ENCODE measurements at regions not wholly inside any gene's neighbourhood (a gene's known extent, or its start where the extent isn't known, plus 50 kb on each side); places are given as distances from the start of the nearest gene placed in this dataset.
"Not testable (repeated sequence)": the region's sequence is repeated elsewhere in the genome, so short reads cannot be mapped to it uniquely, and the experiment has no call there.

- no peak for DNase-seq
- Histone ChIP-seq H3K36me3 (no peaks in the 10 kb centered on the region), H3K4me3 (peak overlapping the region; percentile 36), H3K27ac (replicated peaks) (no peak overlapping the region), H3K9me3 (replicated peaks) (no peaks in the 10 kb centered on the region), H3K4me1 (peaks cover 11% of the 10 kb centered on the region), H3K27me3 (ENCODE audit: low read depth) (peaks cover 96% of the 10 kb centered on the region)
- TF ChIP-seq CTCF (IDR thresholded peaks at IDR 0.05; ENCODE audit: borderline replicate concordance): no peak
- intact Hi-C loops (cut with micrococcal nuclease): no loop called here
Observed at GRCh38 chr6:28673787-28674671, 148.3 kb downstream of the GPX5 start.

GRCh38 chr6:28675600-28675999 is 149.9 kb downstream of the GPX5 start:
- intact Hi-C loops (cut with micrococcal nuclease): no loop called here

GRCh38 chr6:28682542-28682941 is 156.9 kb downstream of the GPX5 start:
- peaks cover 95% of the 10 kb centered on the region for H3K27me3 ChIP-seq (ENCODE audit: low read depth)
- TF ChIP-seq CTCF (IDR thresholded peaks at IDR 0.05; ENCODE audit: borderline replicate concordance): no peak
- H3K27ac ChIP-seq (replicated peaks): no peak overlapping the region
- no peak for DNase-seq
- no peaks in the 10 kb centered on the region for H3K4me1 ChIP-seq
- intact Hi-C loops (cut with micrococcal nuclease): no loop called here
- H3K4me3 ChIP-seq: no peak overlapping the region
- no peaks in the 10 kb centered on the region for H3K36me3 ChIP-seq
- no peaks in the 10 kb centered on the region for H3K9me3 ChIP-seq (replicated peaks)

More at GRCh38 chr6:28675600-28675999, 149.9 kb downstream of the GPX5 start:
- Histone ChIP-seq H3K9me3 (replicated peaks) (no peaks in the 10 kb centered on the region), H3K36me3 (no peaks in the 10 kb centered on the region), H3K4me3 (no peak overlapping the region), H3K27me3 (ENCODE audit: low read depth) (peaks cover 99% of the 10 kb centered on the region), H3K4me1 (peaks cover 11% of the 10 kb centered on the region), H3K27ac (replicated peaks) (no peak overlapping the region)
- no peak for TF ChIP-seq CTCF (IDR thresholded peaks at IDR 0.05; ENCODE audit: borderline replicate concordance)
- DNase-seq: no peak

GRCh38 chr6:28682956-28683685 is 157.4 kb downstream of the GPX5 start:
- H3K9me3 ChIP-seq (replicated peaks); DNase-seq; H3K27ac ChIP-seq (replicated peaks); H3K4me1 ChIP-seq; H3K36me3 ChIP-seq; H3K4me3 ChIP-seq; intact Hi-C loops (cut with micrococcal nuclease): not testable (repeated sequence)
- H3K27me3 ChIP-seq (ENCODE audit: low read depth): peaks cover 95% of the 10 kb centered on the region

- Histone ChIP-seq H3K4me1 (no peaks in the 10 kb centered on the region), H3K4me3 (no peak overlapping the region), H3K27me3 (ENCODE audit: low read depth) (peaks cover 96% of the 10 kb centered on the region), H3K9me3 (replicated peaks) (no peaks in the 10 kb centered on the region), H3K27ac (replicated peaks) (no peak overlapping the region), H3K36me3 (no peaks in the 10 kb centered on the region)
- intact Hi-C loops (cut with micrococcal nuclease): no loop called here
- no peak for DNase-seq
- TF ChIP-seq CTCF (IDR thresholded peaks at IDR 0.05; ENCODE audit: borderline replicate concordance): peak; percentile 52
Observed at GRCh38 chr6:28683945-28684538, 158.4 kb downstream of the GPX5 start.

GRCh38 chr6:28685960-28686359 is 160.3 kb downstream of the GPX5 start:
- not testable (repeated sequence) for H3K4me1 ChIP-seq; H3K27ac ChIP-seq (replicated peaks); H3K36me3 ChIP-seq; H3K9me3 ChIP-seq (replicated peaks); DNase-seq
- Histone ChIP-seq H3K4me3 (peak overlapping the region; percentile 16), H3K27me3 (ENCODE audit: low read depth) (peaks cover 93% of the 10 kb centered on the region)
- intact Hi-C loops (cut with micrococcal nuclease): loop anchor here (5.0 kb wide), 1 partner anchor 331 kb away; no protein-coding TSS in a partner anchor

Measured in left ventricle myocardium inferior (tissue), 1 donor.